ENCODE measurements at regions not wholly inside any gene's neighbourhood (a gene's known extent, or its start where the extent isn't known, plus 50 kb on each side); places are given as distances from the start of the nearest gene placed in this dataset.

- H3K36me3 ChIP-seq (ENCODE audit: control insufficient read depth, insufficient read depth, low read length): no peaks in the 10 kb centered on the region
- H3K4me1 ChIP-seq (ENCODE audit: control insufficient read depth, extremely low read depth, insufficient read depth, low read length): peaks cover 23% of the 10 kb centered on the region
- H3K79me2 ChIP-seq (ENCODE audit: control insufficient read depth, insufficient read depth, low read length): no peaks in the 10 kb centered on the region
- H4K20me1 ChIP-seq (ENCODE audit: control insufficient read depth, extremely low read depth, insufficient read depth, low read length): no peaks in the 10 kb centered on the region
- DNase-seq (ENCODE audit: low read depth in 2 of 2): no peak
- TF ChIP-seq EZH2 (IDR thresholded peaks at IDR 0.05; ENCODE audit: low read length, missing control alignments) (no peak), CTCF (conservative IDR thresholded peaks at IDR 0.05 in 1 of 2, IDR thresholded peaks at IDR 0.05 in 1 of 2; ENCODE audit: low read depth in 1 of 2, low read length in 2 of 2) (no peak)
- H2AFZ ChIP-seq (ENCODE audit: low read length): no peak overlapping the region
- H3K4me2 ChIP-seq (ENCODE audit: extremely low read depth, insufficient read depth, low read length): no peak overlapping the region
- no peak overlapping the region for H3K9ac ChIP-seq (ENCODE audit: insufficient read depth, low read length)
- H3K9me3 ChIP-seq (ENCODE audit: control insufficient read depth, insufficient read depth, low read depth, low read length): no peaks in the 10 kb centered on the region
- no peak overlapping the region for H3K4me3 ChIP-seq (replicated peaks in 1 of 4; ENCODE audit: control extremely low read depth in 1 of 4, insufficient read depth in 1 of 4, low read depth in 3 of 4, low read length in 4 of 4)
- no peak overlapping the region for H3K27ac ChIP-seq (ENCODE audit: insufficient read depth, low read length)
- H3K27me3 ChIP-seq (ENCODE audit: control insufficient read depth, insufficient read depth, low read length): peaks cover 3% of the 10 kb centered on the region
Observed at GRCh38 chr10:78807504-78808203, 261.1 kb upstream of the ZMIZ1 start.

DNA sequence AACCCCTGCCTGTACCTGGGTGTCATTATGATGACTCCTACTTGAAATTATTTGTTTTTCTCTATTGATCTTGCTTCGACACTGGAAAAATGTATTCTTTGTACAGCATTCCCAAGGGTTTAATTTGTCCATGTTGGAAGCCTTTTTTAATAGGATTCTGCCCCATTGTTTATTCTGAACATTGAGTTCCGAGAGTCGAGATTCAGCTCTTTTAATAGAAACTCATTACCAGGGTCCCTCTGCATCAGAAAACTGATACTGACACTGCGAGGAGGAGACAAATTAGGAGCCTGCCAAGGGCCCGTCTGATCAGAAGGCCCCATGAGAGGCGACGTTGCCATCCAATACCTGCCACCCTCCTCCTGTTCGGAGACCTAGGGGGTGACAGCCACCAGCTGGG, 260.5 kb upstream of the ZMIZ1 start:
- Histone ChIP-seq H3K4me2 (ENCODE audit: extremely low read depth, insufficient read depth, low read length) (no peak overlapping the region), H3K36me3 (ENCODE audit: control insufficient read depth, insufficient read depth, low read length) (no peaks in the 10 kb centered on the region), H3K27ac (ENCODE audit: insufficient read depth, low read length) (no peak overlapping the region), H4K20me1 (ENCODE audit: control insufficient read depth, extremely low read depth, insufficient read depth, low read length) (no peaks in the 10 kb centered on the region), H2AFZ (ENCODE audit: low read length) (no peak overlapping the region), H3K27me3 (ENCODE audit: control insufficient read depth, insufficient read depth, low read length) (peaks cover 3% of the 10 kb centered on the region), H3K9me3 (ENCODE audit: control insufficient read depth, insufficient read depth, low read depth, low read length) (no peaks in the 10 kb centered on the region), H3K79me2 (ENCODE audit: control insufficient read depth, insufficient read depth, low read length) (no peaks in the 10 kb centered on the region), H3K4me3 (replicated peaks in 1 of 4; ENCODE audit: control extremely low read depth in 1 of 4, insufficient read depth in 1 of 4, low read depth in 3 of 4, low read length in 4 of 4) (no peak overlapping the region), H3K4me1 (ENCODE audit: control insufficient read depth, extremely low read depth, insufficient read depth, low read length) (peaks cover 19% of the 10 kb centered on the region), H3K9ac (ENCODE audit: insufficient read depth, low read length) (no peak overlapping the region)
- TF ChIP-seq EZH2 (IDR thresholded peaks at IDR 0.05; ENCODE audit: low read length, missing control alignments) (no peak), CTCF (conservative IDR thresholded peaks at IDR 0.05 in 1 of 2, IDR thresholded peaks at IDR 0.05 in 1 of 2; ENCODE audit: low read depth in 1 of 2, low read length in 2 of 2) (no peak)
- no peak for DNase-seq (ENCODE audit: low read depth in 2 of 2)

- H3K27me3 ChIP-seq (ENCODE audit: control insufficient read depth, insufficient read depth, low read length): peaks cover 5% of the 10 kb centered on the region
- no peak overlapping the region for H3K4me2 ChIP-seq (ENCODE audit: extremely low read depth, insufficient read depth, low read length)
Observed at GRCh38 chr10:78808736-78809367, 259.9 kb upstream of the ZMIZ1 start.

More at GRCh38 chr10:78808736-78809367, 259.9 kb upstream of the ZMIZ1 start:
- H3K79me2 ChIP-seq (ENCODE audit: control insufficient read depth, insufficient read depth, low read length): no peaks in the 10 kb centered on the region
- peaks cover 13% of the 10 kb centered on the region for H3K4me1 ChIP-seq (ENCODE audit: control insufficient read depth, extremely low read depth, insufficient read depth, low read length)
- H3K27ac ChIP-seq (ENCODE audit: insufficient read depth, low read length): no peak overlapping the region
- no peaks in the 10 kb centered on the region for H4K20me1 ChIP-seq (ENCODE audit: control insufficient read depth, extremely low read depth, insufficient read depth, low read length)
- no peak overlapping the region for H2AFZ ChIP-seq (ENCODE audit: low read length)
- DNase-seq (ENCODE audit: low read depth in 2 of 2): no peak
- no peaks in the 10 kb centered on the region for H3K36me3 ChIP-seq (ENCODE audit: control insufficient read depth, insufficient read depth, low read length)
- H3K9ac ChIP-seq (ENCODE audit: insufficient read depth, low read length): no peak overlapping the region
- TF ChIP-seq EZH2 (IDR thresholded peaks at IDR 0.05; ENCODE audit: low read length, missing control alignments) (no peak), CTCF (conservative IDR thresholded peaks at IDR 0.05 in 1 of 2, IDR thresholded peaks at IDR 0.05 in 1 of 2; ENCODE audit: low read depth in 1 of 2, low read length in 2 of 2) (no peak)
- H3K9me3 ChIP-seq (ENCODE audit: control insufficient read depth, insufficient read depth, low read depth, low read length): no peaks in the 10 kb centered on the region
- no peak overlapping the region for H3K4me3 ChIP-seq (replicated peaks in 1 of 4; ENCODE audit: control extremely low read depth in 1 of 4, insufficient read depth in 1 of 4, low read depth in 3 of 4, low read length in 4 of 4)
